ENCODE measurements at regions not wholly inside any gene's neighbourhood (a gene's known extent, or its start where the extent isn't known, plus 50 kb on each side); places are given as distances from the start of the nearest gene placed in this dataset.
A peak's percentile ranks its signal among the peaks of the same experiment; 100 is the strongest.

- ATAC-seq, result peak in 2 of 4 donors; percentile 34 to 46
Observed at GRCh38 chr9:567128-567746, 274.3 kb upstream of the DMRT1 start.

GRCh38 chr9:567747-568305 is 273.7 kb upstream of the DMRT1 start:
- H3K9me3 ChIP-seq, result no peaks in the 10 kb centered on the region
- peaks cover 0 to 19% (median 0%) of the 10 kb centered on the region in 4 donors for H3K4me1 ChIP-seq
- no peak for TF ChIP-seq CTCF (IDR thresholded peaks at IDR 0.05)
- no peak for TF ChIP-seq POLR2A (IDR thresholded peaks at IDR 0.05)
- ATAC-seq, result peak in 2 of 4 donors; percentile 52 to 57
- no peak for DNase-seq
- WGBS (ENCODE audit: insufficient coverage, low coverage, low lambda C conversion rate, missing lambda C conversion rate), result 19% methylated on average over 3 of the region's 3 CpGs
- H3K4me3 ChIP-seq, result no peak overlapping the region
- intact Hi-C loops (cut with DNase I), result no loop called here
- H3K36me3 ChIP-seq, result no peaks in the 10 kb centered on the region
- no peak overlapping the region for H3K27ac ChIP-seq
- H3K27me3 ChIP-seq, result no peaks in the 10 kb centered on the region

More at GRCh38 chr9:567128-567746, 274.3 kb upstream of the DMRT1 start:
- TF ChIP-seq POLR2A (IDR thresholded peaks at IDR 0.05), result no peak
- no peak for TF ChIP-seq CTCF (IDR thresholded peaks at IDR 0.05)
- intact Hi-C loops (cut with DNase I), result no loop called here
- Histone ChIP-seq H3K36me3 (no peaks in the 10 kb centered on the region), H3K4me1 (peaks cover 0 to 19% (median 0%) of the 10 kb centered on the region in 4 donors), H3K9me3 (no peaks in the 10 kb centered on the region), H3K27me3 (no peaks in the 10 kb centered on the region), H3K27ac (no peak overlapping the region), H3K4me3 (no peak overlapping the region)
- no peak for DNase-seq
- WGBS (ENCODE audit: insufficient coverage, low coverage, low lambda C conversion rate, missing lambda C conversion rate), result 52% methylated on average over 4 of the region's 4 CpGs

GRCh38 chr9:569296-569695 is 272.2 kb upstream of the DMRT1 start:
- Histone ChIP-seq H3K4me1 (peaks cover 0 to 19% (median 0%) of the 10 kb centered on the region in 4 donors), H3K27me3 (no peaks in the 10 kb centered on the region), H3K9me3 (no peaks in the 10 kb centered on the region), H3K4me3 (no peak overlapping the region), H3K27ac (no peak overlapping the region), H3K36me3 (no peaks in the 10 kb centered on the region)
- TF ChIP-seq POLR2A (IDR thresholded peaks at IDR 0.05) (no peak), CTCF (IDR thresholded peaks at IDR 0.05) (no peak)
- intact Hi-C loops (cut with DNase I), result no loop called here
- WGBS (ENCODE audit: insufficient coverage, low coverage, low lambda C conversion rate, missing lambda C conversion rate), result 75% methylated on average over 1 of the region's 3 CpGs
- DNase-seq, result no peak
- ATAC-seq, result no peak

- 59% methylated on average over 5 of the region's 5 CpGs for WGBS (ENCODE audit: insufficient coverage, low coverage, low lambda C conversion rate, missing lambda C conversion rate)
- Histone ChIP-seq H3K36me3 (no peaks in the 10 kb centered on the region), H3K4me3 (no peak overlapping the region), H3K27ac (no peak overlapping the region), H3K9me3 (no peaks in the 10 kb centered on the region), H3K4me1 (peaks cover 0 to 19% (median 0%) of the 10 kb centered on the region in 4 donors), H3K27me3 (no peaks in the 10 kb centered on the region)
- no peak for ATAC-seq
- intact Hi-C loops (cut with DNase I), result no loop called here
- DNase-seq, result no peak
- TF ChIP-seq CTCF (IDR thresholded peaks at IDR 0.05) (no peak), POLR2A (IDR thresholded peaks at IDR 0.05) (no peak)
Observed at GRCh38 chr9:570187-570586, 271.3 kb upstream of the DMRT1 start.
